Small intestine (tissue), 7 donors: ENCODE measurements at regions not wholly inside any gene's neighbourhood (a gene's known extent, or its start where the extent isn't known, plus 50 kb on each side); places are given as distances from the start of the nearest gene placed in this dataset.

Experiments used
- DNase-seq, 2 donors: peaks; one replicate each; pipeline versions ENCODE4 v3.0.0 to v3.0.0-alpha.2; 2013
- FAIRE-seq: peaks from 2 replicates; lab custom pipeline; 2012; peaks lifted over from hg19 to GRCh38; lab: Jason Lieb, UNC
- H3K27ac ChIP-seq, 3 donors: one replicate each; pipeline ENCODE4 v1.5.1; 2013; ENCODE audit warnings: low read length in 2 of 3, mild to moderate bottlenecking in 2 of 3, control low read depth in 1 of 3, inconsistent platforms in 1 of 3, low read depth in 1 of 3, moderate library complexity in 1 of 3
- H3K27me3 ChIP-seq, 3 donors: one replicate each; pipeline ENCODE4 v1.6.1; 2013; ENCODE audit warnings: low read length in 3 of 3, inconsistent platforms in 1 of 3; ENCODE audit not compliant: control insufficient read depth in 3 of 3, insufficient read depth in 3 of 3
- H3K36me3 ChIP-seq, 3 donors: one replicate each; pipeline ENCODE4 v1.6.1; 2013; ENCODE audit warnings: low read length in 3 of 3, inconsistent platforms in 1 of 3, low read depth in 1 of 3, mild to moderate bottlenecking in 1 of 3, moderate library complexity in 1 of 3; ENCODE audit not compliant: control insufficient read depth in 3 of 3, insufficient read depth in 2 of 3
- H3K4me1 ChIP-seq, 3 donors: one replicate each; pipeline ENCODE4 v1.6.1; 2013; ENCODE audit warnings: low read length in 2 of 3, inconsistent platforms in 1 of 3, low read depth in 1 of 3, mild to moderate bottlenecking in 1 of 3, moderate library complexity in 1 of 3; ENCODE audit not compliant: control insufficient read depth in 3 of 3, insufficient read depth in 2 of 3
- H3K4me3 ChIP-seq, 3 donors: one replicate each; pipeline ENCODE4 v1.5.1; 2013; ENCODE audit warnings: low read length in 3 of 3, control low read depth in 1 of 3, inconsistent platforms in 1 of 3, low read depth in 1 of 3, mild to moderate bottlenecking in 1 of 3, moderate library complexity in 1 of 3
- H3K9me3 ChIP-seq, 2 donors: one replicate each; pipeline ENCODE4 v1.6.1; 2013; ENCODE audit warnings: low read depth in 1 of 2, low read length in 1 of 2; ENCODE audit not compliant: control insufficient read depth in 2 of 2, insufficient read depth in 1 of 2
- WGBS, 3 donors: extraction: QIAGEN DNeasy Blood & Tissue Kit; methylation state at CpG; one replicate each; pipeline ENCODE4 v1.1.7; 2013; 5-methylcytosine and 5-hydroxymethylcytosine counted together
- donor health status: healthy with polysubstance abuse.
- donor health status: control.
- donor health status: control.
- donor health status: Bipolar disorder and iron deficiency.
- donor health status: healthy.

DNA sequence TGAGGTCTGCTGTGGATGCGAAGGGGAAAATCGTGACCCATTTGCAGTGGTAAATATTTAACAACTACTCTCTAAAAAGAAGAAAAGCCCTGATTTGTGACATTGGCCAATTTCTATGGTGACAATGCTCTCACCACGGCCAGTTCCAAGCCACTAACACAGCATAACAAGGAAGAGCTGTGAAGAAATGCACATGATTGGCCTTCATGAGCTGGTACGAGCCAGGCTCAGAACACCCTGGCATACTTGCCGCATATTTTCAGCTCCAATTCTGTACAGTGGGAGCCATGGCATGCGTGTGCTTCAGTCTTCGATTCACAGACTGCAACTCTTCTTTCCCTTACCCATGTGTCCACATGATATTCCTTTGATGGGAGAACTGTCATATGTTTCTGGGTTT lies 363.9 kb upstream of the CDH5 start:
- Histone ChIP-seq H3K4me3 (no peak overlapping the region), H3K27me3 (no peaks in the 10 kb centered on the region), H3K27ac (no peak overlapping the region), H3K4me1 (no peaks in the 10 kb centered on the region), H3K9me3 (no peaks in the 10 kb centered on the region), H3K36me3 (no peaks in the 10 kb centered on the region)
- FAIRE-seq: no peak
- 73 to 82% (median 79%) methylated on average over 7 of the region's 7 CpGs for WGBS, 3 donors
- no peak for DNase-seq

DNA sequence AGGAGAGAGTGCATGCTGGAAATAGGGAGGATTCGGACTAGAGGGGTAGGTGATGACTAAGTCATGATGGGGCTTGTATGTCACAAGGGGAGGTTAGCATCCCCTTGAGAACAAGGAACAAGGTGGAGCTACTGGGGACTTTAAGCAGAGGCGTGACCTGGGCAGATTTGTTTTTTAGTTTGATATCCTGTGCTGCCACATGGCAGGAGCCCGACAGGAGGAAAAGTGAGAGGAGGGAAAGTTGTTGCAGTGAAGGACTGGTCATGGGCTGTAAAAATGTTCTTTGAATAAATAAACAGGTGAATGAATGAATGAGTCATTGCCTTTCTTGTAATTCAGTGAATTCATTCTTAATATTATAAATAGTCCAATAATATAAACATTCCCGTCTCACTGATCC lies 365.1 kb upstream of the CDH5 start:
- WGBS, 3 donors: 64 to 75% (median 72%) methylated on average over 4 of the region's 4 CpGs
- FAIRE-seq (no peak), DNase-seq (no peak)
- Histone ChIP-seq H3K9me3 (no peaks in the 10 kb centered on the region), H3K27me3 (no peaks in the 10 kb centered on the region), H3K4me1 (no peaks in the 10 kb centered on the region), H3K27ac (no peak overlapping the region), H3K36me3 (no peaks in the 10 kb centered on the region), H3K4me3 (no peak overlapping the region)

DNA sequence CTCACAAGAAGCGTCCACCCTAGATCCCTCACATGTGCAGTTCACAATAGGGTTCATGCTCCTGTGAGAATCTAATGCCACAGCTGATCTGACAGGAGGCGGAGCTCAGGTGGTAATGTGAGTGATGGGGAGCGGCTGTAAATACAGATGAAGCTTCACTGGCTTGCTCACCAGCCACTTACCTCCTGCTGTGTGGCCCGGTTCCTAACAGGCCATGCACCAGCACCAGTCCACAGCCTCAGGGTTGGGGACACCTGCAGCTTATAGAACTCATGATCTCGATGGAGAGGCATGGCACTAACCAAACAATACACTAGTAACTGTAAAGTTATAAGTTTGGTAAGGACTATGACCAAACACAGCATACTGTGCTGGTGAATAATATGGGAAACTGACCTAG lies 368.0 kb upstream of the CDH5 start:
- no peak for FAIRE-seq
- Histone ChIP-seq H3K27me3 (no peaks in the 10 kb centered on the region), H3K4me3 (no peak overlapping the region), H3K27ac (no peak overlapping the region), H3K4me1 (no peaks in the 10 kb centered on the region), H3K36me3 (no peaks in the 10 kb centered on the region), H3K9me3 (no peaks in the 10 kb centered on the region)
- WGBS, 3 donors: 28 to 43% (median 38%) methylated on average over 5 of the region's 5 CpGs
- no peak for DNase-seq

GRCh38 chr16:65994291-65994690 lies 372.2 kb upstream of the CDH5 start:
- WGBS, 3 donors: 50 to 92% (median 71%) methylated on average over 2 of the region's 2 CpGs
- no peak overlapping the region for H3K27ac ChIP-seq

DNA sequence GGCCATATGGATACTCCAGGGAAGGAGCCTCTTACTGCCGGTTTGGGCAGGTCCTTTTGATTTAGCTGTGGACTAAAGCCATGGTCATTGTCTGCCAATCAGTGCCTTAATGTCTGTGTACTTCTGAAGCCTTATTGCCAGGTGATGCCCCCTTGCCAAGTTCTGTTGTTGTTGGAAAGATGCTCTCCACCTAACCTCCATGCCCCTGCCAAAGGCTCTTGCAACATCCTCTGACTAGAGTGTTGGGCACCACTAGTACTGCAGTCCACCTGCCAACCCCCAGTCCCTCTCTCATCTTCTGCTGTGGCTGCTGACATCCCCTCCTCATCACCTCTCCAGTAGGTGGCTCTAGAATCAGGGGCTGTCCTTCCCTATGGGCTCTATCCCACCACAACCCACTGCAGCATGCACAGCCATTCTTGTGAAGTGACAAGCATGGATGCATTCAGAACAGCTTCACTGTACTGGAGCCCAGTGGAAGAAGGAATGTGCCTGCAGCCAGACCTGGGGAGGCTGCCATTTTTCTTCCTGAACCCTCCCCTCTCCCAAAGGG lies 375.3 kb upstream of the CDH5 start:
- Histone ChIP-seq H3K4me3 (no peak overlapping the region), H3K9me3 (no peaks in the 10 kb centered on the region), H3K27me3 (no peaks in the 10 kb centered on the region), H3K4me1 (no peaks in the 10 kb centered on the region), H3K36me3 (no peaks in the 10 kb centered on the region), H3K27ac (no peak overlapping the region)
- no peak for DNase-seq
- FAIRE-seq: no peak
- 36 to 74% (median 53%) methylated on average over 1 of the region's 1 CpG for WGBS, 3 donors

More at GRCh38 chr16:65994291-65994690, 372.2 kb upstream of the CDH5 start:
- no peaks in the 10 kb centered on the region for H3K4me1 ChIP-seq
- FAIRE-seq (no peak), DNase-seq (no peak)
- no peaks in the 10 kb centered on the region for H3K9me3 ChIP-seq
- no peaks in the 10 kb centered on the region for H3K27me3 ChIP-seq
- no peak overlapping the region for H3K4me3 ChIP-seq
- no peaks in the 10 kb centered on the region for H3K36me3 ChIP-seq

- no peaks in the 10 kb centered on the region for H3K27me3 ChIP-seq
- no peaks in the 10 kb centered on the region for H3K9me3 ChIP-seq
- DNase-seq (no peak), FAIRE-seq (no peak)
- WGBS, 3 donors: 53 to 74% (median 62%) methylated on average over 5 of the region's 5 CpGs
- no peaks in the 10 kb centered on the region for H3K36me3 ChIP-seq
- no peak overlapping the region for H3K27ac ChIP-seq
- H3K4me3 ChIP-seq: no peak overlapping the region
- H3K4me1 ChIP-seq: no peaks in the 10 kb centered on the region
Measured at GRCh38 chr16:65989861-65990604, 376.5 kb upstream of the CDH5 start.

DNA sequence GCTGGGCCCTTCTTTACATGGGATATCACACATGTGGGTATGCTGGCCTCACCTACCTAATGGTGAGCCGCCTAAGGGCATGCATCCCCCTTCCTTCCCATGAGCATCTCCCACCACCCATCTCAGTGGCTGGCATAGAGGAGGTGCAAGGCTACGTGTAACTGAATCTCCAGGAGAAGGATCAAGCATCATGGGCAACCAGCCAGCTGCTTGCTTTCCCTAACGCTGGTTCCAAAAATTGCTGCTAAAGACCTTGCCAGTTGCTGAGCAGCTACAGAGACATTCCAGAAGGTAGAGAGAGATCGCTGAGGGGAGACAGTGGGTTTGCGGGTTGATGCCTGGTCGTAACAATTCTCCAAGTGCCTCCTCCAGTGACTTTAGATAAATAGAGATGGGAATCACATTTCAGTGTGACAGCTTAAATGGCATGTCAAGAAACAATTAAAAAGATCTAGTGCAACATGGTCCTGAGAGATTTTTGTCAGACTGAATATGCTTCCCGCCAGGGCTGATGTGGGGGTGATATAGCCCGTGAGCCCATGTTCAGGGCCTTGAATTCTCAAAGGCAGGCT lies 378.4 kb upstream of the CDH5 start:
- Histone ChIP-seq H3K4me1 (no peaks in the 10 kb centered on the region), H3K4me3 (no peak overlapping the region), H3K9me3 (no peaks in the 10 kb centered on the region), H3K27ac (no peak overlapping the region), H3K36me3 (no peaks in the 10 kb centered on the region), H3K27me3 (no peaks in the 10 kb centered on the region)
- WGBS, 3 donors: 74 to 86% (median 80%) methylated on average over 7 to 8 of the region's 8 CpGs
- no peak for DNase-seq
- no peak for FAIRE-seq

GRCh38 chr16:65984296-65984695 lies 382.2 kb upstream of the CDH5 start:
- H3K36me3 ChIP-seq: no peaks in the 10 kb centered on the region
- 44 to 61% (median 48%) methylated on average over 3 of the region's 3 CpGs for WGBS, 3 donors
- no peak for DNase-seq
- no peak overlapping the region for H3K27ac ChIP-seq
- no peaks in the 10 kb centered on the region for H3K9me3 ChIP-seq
- FAIRE-seq: no peak
- no peaks in the 10 kb centered on the region for H3K4me1 ChIP-seq
- no peaks in the 10 kb centered on the region for H3K27me3 ChIP-seq
- no peak overlapping the region for H3K4me3 ChIP-seq
